HG03571 (cell line): ENCODE measurements at regions not wholly inside any gene's neighbourhood (a gene's known extent, or its start where the extent isn't known, plus 50 kb on each side); places are given as distances from the start of the nearest gene placed in this dataset.

Experiments used
- ATAC-seq: cut with Tn5 transposase; IDR thresholded peaks from one replicate; pipeline ENCODE4 v1.9.1; 2021; ENCODE audit not compliant: unreplicated experiment

GRCh38 chr1:38344716-38345115 lies 298.1 kb upstream of the POU3F1 start:
- ATAC-seq, result no peak

GRCh38 chr1:38341694-38342093 lies 295.1 kb upstream of the POU3F1 start:
- ATAC-seq, result no peak

GRCh38 chr1:38340409-38340808 lies 293.8 kb upstream of the POU3F1 start:
- ATAC-seq, result no peak

GRCh38 chr1:38337711-38338110 lies 291.1 kb upstream of the POU3F1 start:
- ATAC-seq, result no peak

GRCh38 chr1:38336961-38337360 lies 290.4 kb upstream of the POU3F1 start:
- ATAC-seq, result no peak

- no peak for ATAC-seq
These were observed 289.8 kb upstream of the POU3F1 start for GRCh38 chr1:38336301-38336923.

GRCh38 chr1:38334930-38335592 lies 288.5 kb upstream of the POU3F1 start:
- ATAC-seq, result no peak

GRCh38 chr1:38332649-38333310 lies 286.2 kb upstream of the POU3F1 start:
- ATAC-seq, result no peak

GRCh38 chr1:38331496-38332210 lies 285.1 kb upstream of the POU3F1 start:
- no peak for ATAC-seq

GRCh38 chr1:38330799-38331198 lies 284.2 kb upstream of the POU3F1 start:
- no peak for ATAC-seq

GRCh38 chr1:38329644-38330043 lies 283.1 kb upstream of the POU3F1 start:
- no peak for ATAC-seq

- no peak for ATAC-seq
These were observed 281.9 kb upstream of the POU3F1 start for GRCh38 chr1:38328278-38329035.

GRCh38 chr1:38327559-38327973 lies 281.0 kb upstream of the POU3F1 start:
- ATAC-seq, result no peak

GRCh38 chr1:38326856-38327255 lies 280.3 kb upstream of the POU3F1 start:
- no peak for ATAC-seq

- no peak for ATAC-seq
These were observed 279.5 kb upstream of the POU3F1 start for GRCh38 chr1:38326135-38326534.

- ATAC-seq, result no peak
These were observed 266.2 kb upstream of the POU3F1 start for GRCh38 chr1:38312753-38313152.

GRCh38 chr1:38310079-38310478 lies 263.5 kb upstream of the POU3F1 start:
- ATAC-seq, result no peak

GRCh38 chr1:38308780-38309179 lies 262.2 kb upstream of the POU3F1 start:
- no peak for ATAC-seq

- no peak for ATAC-seq
These were observed 259.1 kb upstream of the POU3F1 start for GRCh38 chr1:38305666-38306065.

GRCh38 chr1:38303843-38304242 lies 257.2 kb upstream of the POU3F1 start:
- ATAC-seq, result no peak

GRCh38 chr1:38301040-38301439 lies 254.4 kb upstream of the POU3F1 start:
- no peak for ATAC-seq
